Heart left ventricle (tissue), 16 donors: ENCODE measurements at regions not wholly inside any gene's neighbourhood (a gene's known extent, or its start where the extent isn't known, plus 50 kb on each side); places are given as distances from the start of the nearest gene placed in this dataset.
A peak's percentile ranks its signal among the peaks of the same experiment; 100 is the strongest.
"Not testable (repeated sequence)": the region's sequence is repeated elsewhere in the genome, so short reads cannot be mapped to it uniquely, and the experiment has no call there.

Experiments
- ATAC-seq, 4 donors: fragments of 200-7000 bp; cut with Tn5 transposase; one replicate each; pipeline ENCODE4 v1.9.1; 2020 to 2022; ENCODE audit warnings: moderate library complexity in 4 of 4, mild to moderate bottlenecking in 3 of 4, moderate number of reproducible peaks in 1 of 4
- DNase-seq, 5 donors: peaks; one replicate each; pipeline ENCODE4 v3.0.0-alpha.2; 2020
- H3K27ac ChIP-seq, 12 donors: fragments of 200-600 bp; sonication (generic) in 4 of 12; one replicate each; pipeline versions ENCODE4 v1.5.0 to v1.8.0; 2016 to 2022; ENCODE audit warnings: mild to moderate bottlenecking in 2 of 12
- H3K27me3 ChIP-seq, 9 donors: fragments of 200-600 bp; sonication (generic) in 2 of 9; one replicate each; pipeline versions ENCODE4 v1.5.1 to v1.8.0; 2016 to 2022; ENCODE audit warnings: mild to moderate bottlenecking in 3 of 9
- H3K36me3 ChIP-seq, 9 donors: fragments of 200-600 bp; sonication (generic) in 2 of 9; one replicate each; pipeline versions ENCODE4 v1.5.0 to v1.8.0; 2018 to 2022; ENCODE audit warnings: mild to moderate bottlenecking in 2 of 9
- H3K4me1 ChIP-seq, 12 donors: fragments of 200-600 bp; sonication (generic) in 4 of 12; one replicate each; pipeline versions ENCODE4 v1.5.0 to v1.8.0; 2016 to 2022; ENCODE audit warnings: mild to moderate bottlenecking in 3 of 12
- H3K4me3 ChIP-seq, 12 donors: fragments of 200-600 bp; sonication (generic) in 4 of 12; one replicate each; pipeline versions ENCODE4 v1.5.0 to v1.8.0; 2017 to 2022; ENCODE audit warnings: mild to moderate bottlenecking in 9 of 12, moderate library complexity in 4 of 12
- H3K9me3 ChIP-seq, 12 donors: fragments of 200-600 bp; sonication (generic) in 4 of 12; one replicate each; pipeline versions ENCODE4 v1.5.0 to v1.8.0; 2016 to 2022; ENCODE audit warnings: mild to moderate bottlenecking in 1 of 12
- WGBS, 4 donors: extraction: QIAGEN DNeasy Blood & Tissue Kit in 2 of 4; methylation state at CpG; one replicate each; pipeline versions ENCODE4 v1.1.5 to v1.1.7; 2013 to 2018; 5-methylcytosine and 5-hydroxymethylcytosine counted together
- intact Hi-C, 10 donors: fragments of 100-400 bp; cut with DNase I; formaldehyde crosslinking; loops; one replicate each; pipeline versions ENCODE4 v1.11.1 to v1.14.2; 2022
- donor health status: ischemic (EF 13 %, LVEDD 7.1; RV severe dilation, severe dysfunction).
- donor health status: healthy with polysubstance abuse.
- donor health status: DM: no; HTN: yes; CAD: no.
- donor health status: DM: no; HTN: no; CAD: no.
- donor health status: ischemic (EF 25% LVEDD 6.9; RV normal size, moderate dysfunction).
- donor health status: ischemic (EF 25% LVEDD 5.7; RV mildly dilated, moderate dysfunction).
- donor health status: healthy.
- donor health status: DM: yes; HTN: yes; CAD: no.
- donor health status: ischemic (EF 35%, LVEDD 5.7; RV mildly dilated, moderate dysfunction).
- donor health status: nonischemic (EF 11% LVEDD 7.7; RV severe dilation, severe dysfunction).
- donor health status: DM: yes; HTN: yes; CAD: no.
- donor health status: PGD.
- donor health status: ischemic (EF 29% LVEDD 5.4; RV normal size, mild dysfunction).
- donor health status: nonischemic (EF 23%, LVEDD 6.1; RV moderate dilation, normal function).

GRCh38 chr9:40361018-40361417, 767.5 kb downstream of the FOXD4L6 start:
- peak in 3 of 5 donors; percentile 1 to 7 (median 4) for DNase-seq
- H3K4me1 ChIP-seq, H3K4me3 ChIP-seq, H3K27me3 ChIP-seq, H3K9me3 ChIP-seq, H3K36me3 ChIP-seq, H3K27ac ChIP-seq, ATAC-seq, intact Hi-C loops: not testable (repeated sequence)
- 62 to 76% (median 74%) methylated on average over 4 of the region's 4 CpGs for WGBS, 4 donors

- H3K36me3 ChIP-seq, ATAC-seq, H3K4me1 ChIP-seq, H3K27ac ChIP-seq, H3K4me3 ChIP-seq, H3K9me3 ChIP-seq, intact Hi-C loops, H3K27me3 ChIP-seq: not testable (repeated sequence)
- 83 to 86% methylated on average over 2 of the region's 2 CpGs; no CpG with 5 or more reads in 2 of the 4 donors for WGBS, 4 donors
- DNase-seq, result peak in 1 of 5 donors; percentile 37
Observed at GRCh38 chr9:40330958-40331357, 797.5 kb downstream of the FOXD4L6 start.

- WGBS, 4 donors, result no CpG with 5 or more reads among the region's 8 CpGs
- H3K27ac ChIP-seq, H3K4me3 ChIP-seq, H3K36me3 ChIP-seq, H3K4me1 ChIP-seq, H3K27me3 ChIP-seq, H3K9me3 ChIP-seq, intact Hi-C loops, DNase-seq: not testable (repeated sequence)
- peak in 1 of 4 donors; percentile 41 for ATAC-seq
Observed at GRCh38 chr9:40328907-40329306, 799.6 kb downstream of the FOXD4L6 start.

GRCh38 chr9:40326179-40326578, 802.3 kb downstream of the FOXD4L6 start:
- no CpG with 5 or more reads among the region's 2 CpGs for WGBS, 4 donors
- H3K27ac ChIP-seq, H3K4me1 ChIP-seq, H3K36me3 ChIP-seq, H3K9me3 ChIP-seq, H3K27me3 ChIP-seq, intact Hi-C loops, H3K4me3 ChIP-seq, ATAC-seq, DNase-seq: not testable (repeated sequence)

GRCh38 chr9:40322730-40323129, 805.8 kb downstream of the FOXD4L6 start:
- H3K27ac ChIP-seq, intact Hi-C loops, H3K4me1 ChIP-seq, ATAC-seq, H3K9me3 ChIP-seq, H3K4me3 ChIP-seq, H3K27me3 ChIP-seq, H3K36me3 ChIP-seq: not testable (repeated sequence)
- 90 to 100% (median 98%) methylated on average over 2 to 3 of the region's 6 CpGs for WGBS, 4 donors
- peak in 1 of 5 donors; percentile 18 for DNase-seq

- H3K27ac ChIP-seq, intact Hi-C loops, H3K9me3 ChIP-seq, DNase-seq, H3K27me3 ChIP-seq, H3K36me3 ChIP-seq, H3K4me1 ChIP-seq, H3K4me3 ChIP-seq: not testable (repeated sequence)
- WGBS, 4 donors, result no CpG with 5 or more reads among the region's 4 CpGs
- ATAC-seq, result peak in 2 of 4 donors; percentile 37 to 41
Observed at GRCh38 chr9:40321857-40322256, 806.6 kb downstream of the FOXD4L6 start.

- H3K4me1 ChIP-seq, H3K9me3 ChIP-seq, DNase-seq, H3K27me3 ChIP-seq, H3K36me3 ChIP-seq, ATAC-seq, H3K27ac ChIP-seq, H3K4me3 ChIP-seq, intact Hi-C loops: not testable (repeated sequence)
- no CpG with 5 or more reads among the region's 2 CpGs for WGBS, 4 donors
Observed at GRCh38 chr9:40321204-40321603, 807.3 kb downstream of the FOXD4L6 start.

- H3K27me3 ChIP-seq, H3K27ac ChIP-seq, DNase-seq, intact Hi-C loops, H3K9me3 ChIP-seq, H3K4me3 ChIP-seq, H3K4me1 ChIP-seq, H3K36me3 ChIP-seq, ATAC-seq: not testable (repeated sequence)
- no CpG with 5 or more reads among the region's 1 CpG for WGBS, 4 donors
Observed at GRCh38 chr9:40315215-40315614, 813.3 kb downstream of the FOXD4L6 start.

GRCh38 chr9:40289999-40290398, 838.5 kb downstream of the FOXD4L6 start:
- H3K4me3 ChIP-seq, H3K27me3 ChIP-seq, H3K4me1 ChIP-seq, H3K36me3 ChIP-seq, H3K9me3 ChIP-seq, H3K27ac ChIP-seq, intact Hi-C loops, ATAC-seq: not testable (repeated sequence)
- DNase-seq, result peak in 2 of 5 donors; percentile 7 to 17
- WGBS, 4 donors, result 94 to 98% methylated on average over 4 of the region's 6 CpGs; no CpG with 5 or more reads in 2 of the 4 donors
